ENCODE measurements at regions not wholly inside any gene's neighbourhood (a gene's known extent, or its start where the extent isn't known, plus 50 kb on each side); places are given as distances from the start of the nearest gene placed in this dataset.
"Not testable (repeated sequence)": the region's sequence is repeated elsewhere in the genome, so short reads cannot be mapped to it uniquely, and the experiment has no call there.

DNA sequence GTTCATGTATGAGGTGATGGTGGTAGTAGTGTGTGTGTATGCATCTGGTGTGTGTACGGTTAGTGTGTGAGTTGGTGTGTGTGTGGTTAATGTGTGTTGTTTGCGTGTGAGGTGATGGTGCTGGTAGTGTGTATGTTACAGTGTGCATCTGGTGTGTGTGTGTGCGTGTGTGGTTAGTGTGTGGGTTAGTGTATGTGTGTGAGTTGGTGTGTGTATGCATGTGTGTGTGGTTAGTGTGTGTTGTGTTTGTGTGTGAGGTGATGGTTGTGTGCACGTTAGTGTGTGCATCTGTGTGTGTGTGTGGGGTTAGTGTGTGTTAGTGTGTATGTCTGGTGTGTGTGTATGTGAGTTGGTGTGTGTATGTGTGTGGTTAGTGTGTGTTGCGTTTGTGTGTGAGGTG is 153.0 kb downstream of the ACTR3B start:
- Histone ChIP-seq H3K9me3 (ENCODE audit: insufficient read depth, low read length) (no peaks in the 10 kb centered on the region), H3K36me3 (ENCODE audit: insufficient read depth, insufficient read length, low read length) (no peaks in the 10 kb centered on the region), H3K9ac (ENCODE audit: insufficient read length, low read depth) (no peak overlapping the region), H3K27me3 (ENCODE audit: insufficient read depth, insufficient read length) (no peaks in the 10 kb centered on the region), H3K4me1 (ENCODE audit: insufficient read depth, insufficient read length) (peaks cover 6% of the 10 kb centered on the region), H3K4me3 (ENCODE audit: insufficient read length, low read depth) (no peak overlapping the region)
- TF ChIP-seq ZNF274 (IDR thresholded peaks at IDR 0.05; ENCODE audit: low read depth, low read length), result no peak
- TF ChIP-seq SUZ12 (IDR thresholded peaks at IDR 0.05; ENCODE audit: extremely low read depth, insufficient read depth, insufficient read length), result no peak
- TF ChIP-seq YY1 (IDR thresholded peaks at IDR 0.05; ENCODE audit: insufficient read depth, insufficient read length), result no peak
- no peak for DNase-seq (ENCODE audit: low read depth, low spot score)

DNA sequence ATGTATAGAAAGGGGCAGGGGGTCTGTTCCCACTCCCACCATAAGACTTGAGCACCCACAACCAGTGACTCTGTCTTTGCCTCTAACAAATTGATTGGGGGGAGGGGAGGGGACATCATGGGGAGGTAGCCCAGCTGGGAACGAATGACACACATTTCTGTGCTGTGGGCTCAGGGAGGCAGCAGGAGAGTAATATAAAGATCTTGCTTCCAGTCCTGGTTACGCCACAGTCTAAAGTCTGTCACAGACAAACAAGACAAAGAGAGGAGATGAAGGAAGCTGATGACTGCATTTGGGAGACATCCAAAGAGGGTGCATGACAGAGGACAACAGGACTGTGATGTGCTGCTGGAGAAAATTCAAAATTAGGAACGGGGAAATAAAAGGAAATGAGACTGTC is 153.9 kb downstream of the ACTR3B start:
- Histone ChIP-seq H3K9me3 (ENCODE audit: insufficient read depth, low read length) (no peaks in the 10 kb centered on the region), H3K4me1 (ENCODE audit: insufficient read depth, insufficient read length) (peaks cover 6% of the 10 kb centered on the region), H3K27me3 (ENCODE audit: insufficient read depth, insufficient read length) (no peaks in the 10 kb centered on the region), H3K36me3 (ENCODE audit: insufficient read depth, insufficient read length, low read length) (no peaks in the 10 kb centered on the region), H3K9ac (ENCODE audit: insufficient read length, low read depth) (no peak overlapping the region), H3K4me3 (ENCODE audit: insufficient read length, low read depth) (no peak overlapping the region)
- TF ChIP-seq SUZ12 (IDR thresholded peaks at IDR 0.05; ENCODE audit: extremely low read depth, insufficient read depth, insufficient read length) (no peak), YY1 (IDR thresholded peaks at IDR 0.05; ENCODE audit: insufficient read depth, insufficient read length) (no peak), ZNF274 (IDR thresholded peaks at IDR 0.05; ENCODE audit: low read depth, low read length) (no peak)
- no peak for DNase-seq (ENCODE audit: low read depth, low spot score)

DNA sequence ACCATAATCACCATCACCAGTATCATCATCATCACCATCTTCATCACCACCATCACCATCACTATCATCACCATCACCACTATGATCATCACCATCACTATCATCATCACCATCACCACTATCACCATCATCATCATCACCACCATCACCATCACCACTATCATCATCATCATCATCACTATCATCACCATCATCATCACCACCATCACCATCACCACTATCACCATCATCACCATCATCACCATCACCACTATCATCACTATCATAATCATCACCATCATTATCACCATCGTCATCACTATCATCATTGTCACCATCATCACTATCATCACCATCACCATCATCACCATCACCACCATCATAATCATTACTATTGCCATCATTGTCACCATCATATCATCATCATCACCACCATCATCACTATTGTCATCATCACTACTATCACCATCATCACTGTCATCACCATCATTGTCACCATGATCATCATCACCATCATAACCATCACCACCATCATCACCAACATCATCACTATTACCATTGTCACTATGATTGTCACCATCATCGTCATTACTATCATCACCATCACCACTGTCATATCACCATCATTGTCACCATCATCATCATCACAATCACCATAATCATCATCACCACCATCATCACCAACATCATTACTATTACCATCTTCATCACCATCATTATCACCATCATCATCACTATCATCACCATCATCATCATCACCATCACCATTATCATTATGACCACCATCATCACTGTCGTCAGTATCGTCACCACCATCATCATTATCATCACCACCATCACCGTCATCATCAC is 154.7 kb downstream of the ACTR3B start:
- no peak overlapping the region for H3K9ac ChIP-seq (ENCODE audit: insufficient read length, low read depth)
- DNase-seq (ENCODE audit: low read depth, low spot score), result no peak
- H3K4me1 ChIP-seq (ENCODE audit: insufficient read depth, insufficient read length), result peaks cover 6% of the 10 kb centered on the region
- H3K27me3 ChIP-seq (ENCODE audit: insufficient read depth, insufficient read length), result no peaks in the 10 kb centered on the region
- no peaks in the 10 kb centered on the region for H3K36me3 ChIP-seq (ENCODE audit: insufficient read depth, insufficient read length, low read length)
- H3K4me3 ChIP-seq (ENCODE audit: insufficient read length, low read depth), result no peak overlapping the region
- H3K9me3 ChIP-seq (ENCODE audit: insufficient read depth, low read length), result no peaks in the 10 kb centered on the region
- TF ChIP-seq SUZ12 (IDR thresholded peaks at IDR 0.05; ENCODE audit: extremely low read depth, insufficient read depth, insufficient read length) (no peak), ZNF274 (IDR thresholded peaks at IDR 0.05; ENCODE audit: low read depth, low read length) (no peak)

DNA sequence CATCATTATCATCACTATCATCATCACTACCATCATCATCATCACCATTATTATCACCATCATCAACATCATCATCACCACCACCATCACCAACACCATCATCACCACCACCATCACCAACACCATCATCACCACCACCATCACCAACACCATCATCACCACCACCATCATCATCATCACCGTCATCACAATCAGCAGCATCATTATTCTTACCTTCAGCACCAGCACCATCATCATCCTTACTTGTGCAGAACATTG is 155.2 kb downstream of the ACTR3B start:
- H3K4me3 ChIP-seq (ENCODE audit: insufficient read length, low read depth); DNase-seq (ENCODE audit: low read depth, low spot score); H3K4me1 ChIP-seq (ENCODE audit: insufficient read depth, insufficient read length); H3K9ac ChIP-seq (ENCODE audit: insufficient read length, low read depth); H3K27me3 ChIP-seq (ENCODE audit: insufficient read depth, insufficient read length); H3K9me3 ChIP-seq (ENCODE audit: insufficient read depth, low read length); H3K36me3 ChIP-seq (ENCODE audit: insufficient read depth, insufficient read length, low read length): not testable (repeated sequence)

DNA sequence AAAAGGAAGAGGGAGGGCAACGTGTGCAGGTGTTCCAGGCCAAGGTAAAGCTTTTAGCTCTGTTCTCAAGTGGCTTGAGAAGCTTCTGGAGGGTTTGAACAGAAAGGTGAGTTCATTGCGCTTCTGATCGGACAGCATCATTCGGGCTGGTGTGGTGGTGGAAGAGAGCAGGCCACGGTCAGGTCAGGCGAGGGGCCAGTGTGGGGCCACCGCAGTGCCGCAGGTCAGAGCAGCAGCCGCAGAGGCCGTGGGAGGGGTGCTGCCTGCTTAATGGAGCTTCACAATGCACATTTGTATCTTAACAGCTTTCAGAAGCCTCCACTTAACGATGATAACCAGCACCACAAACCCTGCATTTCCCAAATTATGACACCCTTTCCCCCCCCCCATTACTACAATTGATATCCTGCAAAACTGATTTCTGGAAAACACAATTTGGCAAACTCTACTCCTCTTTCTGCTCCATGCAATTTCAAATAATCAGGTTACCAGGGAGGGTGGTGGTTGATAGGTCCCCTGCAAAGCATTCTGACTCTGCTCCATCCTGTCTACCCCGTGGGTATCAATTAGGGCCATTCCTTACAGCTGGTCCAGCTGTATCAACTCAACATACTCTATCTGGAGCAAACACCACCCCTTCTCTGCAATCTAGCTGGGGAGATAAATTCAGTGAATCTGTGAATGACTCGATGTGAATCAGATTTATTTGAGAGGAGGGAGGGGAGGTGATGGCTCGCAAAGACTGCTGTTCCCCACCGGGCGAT is 162.9 kb downstream of the ACTR3B start:
- Histone ChIP-seq H3K9ac (ENCODE audit: insufficient read length, low read depth) (no peak overlapping the region), H3K36me3 (ENCODE audit: insufficient read depth, insufficient read length, low read length) (no peaks in the 10 kb centered on the region), H3K4me3 (ENCODE audit: insufficient read length, low read depth) (no peak overlapping the region), H3K9me3 (ENCODE audit: insufficient read depth, low read length) (0 out of 2 replicates have a peak, but pooled peaks cover 10% of the 10 kb centered on the region), H3K4me1 (ENCODE audit: insufficient read depth, insufficient read length) (no peaks in the 10 kb centered on the region), H3K27me3 (ENCODE audit: insufficient read depth, insufficient read length) (peaks cover 9% of the 10 kb centered on the region)
- no peak for TF ChIP-seq ZNF274 (IDR thresholded peaks at IDR 0.05; ENCODE audit: low read depth, low read length)
- TF ChIP-seq SUZ12 (IDR thresholded peaks at IDR 0.05; ENCODE audit: extremely low read depth, insufficient read depth, insufficient read length), result no peak
- no peak for TF ChIP-seq YY1 (IDR thresholded peaks at IDR 0.05; ENCODE audit: insufficient read depth, insufficient read length)
- DNase-seq (ENCODE audit: low read depth, low spot score), result no peak

DNA sequence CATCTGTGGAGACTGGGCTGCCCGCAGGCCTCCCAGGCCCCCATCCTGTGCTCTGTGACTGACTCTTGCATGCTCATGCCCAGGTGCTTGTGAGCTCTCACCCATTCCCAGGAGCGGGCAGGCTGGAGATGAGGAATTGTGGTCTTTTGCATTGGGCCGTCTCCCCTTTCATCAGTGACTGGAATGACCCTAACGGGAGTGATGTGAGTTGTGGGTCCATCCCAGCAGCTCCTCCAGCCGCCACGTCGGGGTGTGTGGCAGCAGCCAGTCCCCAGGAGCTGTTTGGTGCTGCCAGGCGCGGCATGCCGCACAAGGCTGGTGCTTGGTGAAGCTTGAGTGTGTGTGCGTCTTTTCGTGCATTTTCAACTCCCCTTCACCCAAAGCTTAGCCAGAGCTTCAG is 164.2 kb downstream of the ACTR3B start:
- Histone ChIP-seq H3K36me3 (ENCODE audit: insufficient read depth, insufficient read length, low read length) (no peaks in the 10 kb centered on the region), H3K9ac (ENCODE audit: insufficient read length, low read depth) (no peak overlapping the region), H3K27me3 (ENCODE audit: insufficient read depth, insufficient read length) (peaks cover 9% of the 10 kb centered on the region), H3K9me3 (ENCODE audit: insufficient read depth, low read length) (0 out of 2 replicates have a peak, but pooled peaks cover 10% of the 10 kb centered on the region), H3K4me1 (ENCODE audit: insufficient read depth, insufficient read length) (no peaks in the 10 kb centered on the region), H3K4me3 (ENCODE audit: insufficient read length, low read depth) (no peak overlapping the region)
- TF ChIP-seq ZNF274 (IDR thresholded peaks at IDR 0.05; ENCODE audit: low read depth, low read length) (no peak), SUZ12 (IDR thresholded peaks at IDR 0.05; ENCODE audit: extremely low read depth, insufficient read depth, insufficient read length) (no peak), YY1 (IDR thresholded peaks at IDR 0.05; ENCODE audit: insufficient read depth, insufficient read length) (no peak)
- DNase-seq (ENCODE audit: low read depth, low spot score), result no peak

DNA sequence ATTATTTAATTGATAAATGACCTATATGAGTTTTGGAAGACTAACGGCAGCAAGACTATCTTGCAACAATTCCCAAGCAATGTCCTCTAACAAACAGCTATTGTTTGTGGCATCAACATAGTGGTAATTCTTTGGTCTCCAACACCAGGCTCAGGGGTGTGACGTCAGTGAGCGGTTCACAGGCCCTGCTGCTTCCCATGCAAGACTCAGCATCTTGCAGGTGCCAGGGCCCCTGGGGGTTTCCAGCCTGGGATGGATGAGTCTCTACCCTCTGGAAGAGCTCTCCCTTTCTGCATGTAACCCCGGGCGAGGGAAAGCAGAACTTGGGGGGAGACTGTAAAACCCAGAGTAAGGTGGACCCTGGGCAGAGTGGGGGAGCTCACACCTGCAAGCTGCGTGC is 164.7 kb downstream of the ACTR3B start:
- DNase-seq (ENCODE audit: low read depth, low spot score), result no peak
- H3K27me3 ChIP-seq (ENCODE audit: insufficient read depth, insufficient read length), result peaks cover 9% of the 10 kb centered on the region
- no peaks in the 10 kb centered on the region for H3K4me1 ChIP-seq (ENCODE audit: insufficient read depth, insufficient read length)
- H3K36me3 ChIP-seq (ENCODE audit: insufficient read depth, insufficient read length, low read length), result no peaks in the 10 kb centered on the region
- TF ChIP-seq SUZ12 (IDR thresholded peaks at IDR 0.05; ENCODE audit: extremely low read depth, insufficient read depth, insufficient read length) (no peak), ZNF274 (IDR thresholded peaks at IDR 0.05; ENCODE audit: low read depth, low read length) (no peak), YY1 (IDR thresholded peaks at IDR 0.05; ENCODE audit: insufficient read depth, insufficient read length) (no peak)
- 0 out of 2 replicates have a peak, but pooled peaks cover 10% of the 10 kb centered on the region for H3K9me3 ChIP-seq (ENCODE audit: insufficient read depth, low read length)
- H3K4me3 ChIP-seq (ENCODE audit: insufficient read length, low read depth), result no peak overlapping the region
- H3K9ac ChIP-seq (ENCODE audit: insufficient read length, low read depth), result no peak overlapping the region

Measured in NT2/D1 (cell line).